ENCODE measurements at regions not wholly inside any gene's neighbourhood (a gene's known extent, or its start where the extent isn't known, plus 50 kb on each side); places are given as distances from the start of the nearest gene placed in this dataset.

DNA sequence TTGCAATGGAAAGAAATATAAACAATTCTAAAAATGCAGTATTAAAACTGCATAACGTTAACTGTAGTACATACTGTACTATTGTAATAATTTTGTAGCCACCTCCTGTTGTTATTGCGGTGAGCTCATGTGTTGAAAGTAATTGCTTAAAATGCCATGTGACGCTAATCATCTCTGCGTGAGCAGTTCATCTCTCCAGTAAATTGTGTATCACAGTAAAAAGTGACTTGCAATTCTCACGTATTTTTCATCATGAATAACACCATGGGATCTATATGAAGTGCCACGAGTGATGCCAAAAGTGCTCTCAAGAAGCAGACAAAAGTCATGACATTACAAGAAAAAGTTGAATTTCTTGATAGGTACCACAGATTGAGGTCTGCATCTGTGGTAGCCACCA, 82.4 kb upstream of the CYYR1 start:
- DNase-seq (ENCODE audit: low read depth, low spot score) = no peak

DNA sequence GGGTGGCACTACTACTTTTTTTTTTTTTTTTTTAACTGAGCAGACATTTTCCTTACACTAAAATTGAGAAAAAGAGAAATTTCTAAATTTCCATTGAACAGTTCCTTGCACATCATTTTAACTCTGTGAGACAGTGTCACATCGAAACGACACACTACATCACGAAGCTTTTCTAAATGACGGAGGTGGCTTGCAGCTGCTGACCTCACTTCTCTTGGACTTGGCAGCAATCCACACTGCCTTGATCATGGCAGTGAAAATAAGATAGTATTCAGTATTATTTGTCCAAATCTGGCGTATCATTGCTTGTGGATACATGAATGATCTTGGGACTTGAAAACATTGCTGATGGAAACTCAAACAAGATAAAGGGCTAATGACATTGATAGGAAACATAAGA, 80.3 kb upstream of the CYYR1 start:
- DNase-seq (ENCODE audit: low read depth, low spot score) = no peak

DNA sequence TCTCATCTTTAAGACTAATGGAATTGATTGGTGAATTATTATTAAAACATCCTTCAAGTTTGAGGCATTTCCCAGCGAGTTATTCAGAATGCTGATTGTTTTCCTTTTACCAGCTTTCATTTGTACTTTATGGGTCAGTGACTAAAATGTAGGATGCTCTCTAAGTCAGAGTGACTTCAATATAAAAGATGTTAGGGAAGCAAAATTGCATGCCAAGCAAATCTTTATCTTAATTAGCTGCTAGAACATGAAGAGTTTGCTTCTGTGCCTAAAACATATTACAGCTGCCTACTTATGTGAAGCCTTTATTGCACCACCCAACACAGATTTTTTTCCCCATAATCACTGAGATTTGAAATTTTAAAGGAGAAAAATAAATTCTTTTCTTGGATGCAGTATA, 79.8 kb upstream of the CYYR1 start:
- DNase-seq (ENCODE audit: low read depth, low spot score) = no peak

DNA sequence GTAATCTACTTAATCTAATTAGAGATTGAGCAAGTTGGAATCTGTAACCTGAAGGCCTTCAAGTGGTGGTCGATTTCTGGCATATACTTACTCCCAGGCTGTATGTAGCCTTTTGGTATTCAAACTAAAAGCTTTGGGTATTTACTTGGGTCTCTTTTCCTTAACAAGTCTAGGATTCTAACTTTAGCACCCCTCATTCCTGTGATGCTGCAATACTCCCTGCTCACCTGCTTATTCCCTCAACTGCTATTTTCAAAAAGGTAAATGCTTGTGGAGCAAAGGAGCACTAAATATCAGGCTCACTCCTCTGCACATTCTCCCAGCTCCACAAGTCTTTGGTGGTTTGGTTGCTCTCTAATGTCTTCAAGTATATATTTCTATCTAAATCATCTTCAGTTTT, 68.0 kb upstream of the CYYR1 start:
- DNase-seq (ENCODE audit: low read depth, low spot score) = no peak

DNA sequence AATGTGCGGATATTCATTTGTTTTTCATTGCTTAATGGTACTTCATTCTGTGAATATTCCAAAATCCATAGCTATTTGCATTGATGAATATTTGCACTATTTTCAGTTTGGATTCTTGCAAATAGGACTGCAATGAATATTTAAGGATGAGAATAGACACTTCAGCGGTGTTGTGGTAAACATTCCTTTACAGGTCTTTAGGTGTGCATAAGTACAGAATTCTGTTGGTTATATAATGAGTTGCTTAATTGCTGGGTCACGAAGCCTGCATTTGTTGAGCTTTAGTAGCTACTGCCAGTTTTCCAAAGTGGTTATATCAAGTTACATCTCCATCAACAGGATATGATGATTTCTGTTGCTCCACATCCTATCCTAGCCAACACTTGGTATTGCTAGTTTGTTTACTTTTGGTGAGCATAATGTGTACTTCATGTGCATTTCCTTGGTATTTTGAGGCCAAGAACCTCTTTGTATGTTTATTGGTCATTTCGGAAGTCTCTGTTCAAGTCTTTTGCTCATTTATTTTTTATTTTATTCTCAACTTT, 64.2 kb upstream of the CYYR1 start:
- no peak for DNase-seq (ENCODE audit: low read depth, low spot score)

DNA sequence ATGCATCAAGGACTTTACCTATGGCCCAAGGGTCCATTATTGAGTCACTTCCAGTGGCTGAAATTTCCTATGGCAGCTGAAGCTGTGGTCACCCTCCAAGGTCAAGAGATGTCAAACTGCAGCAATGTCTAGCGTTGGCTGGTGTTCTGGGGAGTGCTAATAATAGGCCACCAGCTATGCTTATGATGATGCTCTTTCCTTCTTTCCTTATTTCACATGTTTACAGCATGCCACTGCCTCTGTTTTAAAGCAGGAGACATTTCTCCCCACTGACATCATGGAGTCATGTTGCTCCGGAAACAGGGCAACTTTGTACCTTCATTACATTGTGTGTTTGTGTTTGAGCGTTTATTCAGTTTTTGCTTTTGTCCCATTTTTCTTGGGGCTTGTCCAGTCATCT, 62.6 kb upstream of the CYYR1 start:
- DNase-seq (ENCODE audit: low read depth, low spot score) = no peak

DNA sequence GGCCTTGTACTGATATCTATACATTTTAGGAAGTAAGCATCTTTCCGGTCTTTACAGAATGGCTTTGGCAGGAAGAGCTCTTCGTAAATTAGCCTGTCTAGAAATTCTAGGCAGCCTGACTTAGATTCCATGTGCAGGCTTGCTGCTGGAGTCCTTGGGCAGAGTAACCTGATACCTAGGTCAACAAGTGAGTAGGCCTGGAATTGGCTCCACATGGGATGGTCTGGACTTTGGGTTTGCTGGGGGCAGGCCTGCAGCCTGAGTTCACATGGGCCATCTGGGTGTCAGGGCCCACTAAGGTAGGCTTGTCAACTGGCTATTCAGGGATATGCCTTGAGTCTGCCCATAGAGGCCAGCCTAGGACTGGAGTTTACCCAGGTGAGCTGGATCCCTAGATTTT, 59.6 kb upstream of the CYYR1 start:
- DNase-seq (ENCODE audit: low read depth, low spot score) = no peak

DNA sequence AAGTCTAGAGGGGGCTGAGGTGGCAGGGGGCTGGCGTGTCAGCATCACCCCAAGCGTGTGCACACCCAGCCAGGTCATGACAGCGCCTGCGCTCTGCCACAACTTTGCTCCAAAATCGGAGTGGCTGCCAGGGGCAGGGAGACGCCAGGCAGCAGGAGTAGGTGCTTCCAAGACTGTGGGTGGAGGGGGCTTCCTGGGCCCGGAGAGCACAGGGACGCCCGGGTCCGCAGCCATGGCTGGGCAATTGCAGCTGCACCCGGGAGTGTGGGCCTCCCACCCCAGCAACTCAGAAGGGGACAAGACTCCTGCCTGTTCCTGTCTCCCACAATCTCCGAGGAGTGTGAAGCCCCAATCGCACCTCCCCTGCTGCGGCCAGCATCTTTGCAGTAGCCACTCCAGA, 53.1 kb upstream of the CYYR1 start:
- DNase-seq (ENCODE audit: low read depth, low spot score) = no peak

DNA sequence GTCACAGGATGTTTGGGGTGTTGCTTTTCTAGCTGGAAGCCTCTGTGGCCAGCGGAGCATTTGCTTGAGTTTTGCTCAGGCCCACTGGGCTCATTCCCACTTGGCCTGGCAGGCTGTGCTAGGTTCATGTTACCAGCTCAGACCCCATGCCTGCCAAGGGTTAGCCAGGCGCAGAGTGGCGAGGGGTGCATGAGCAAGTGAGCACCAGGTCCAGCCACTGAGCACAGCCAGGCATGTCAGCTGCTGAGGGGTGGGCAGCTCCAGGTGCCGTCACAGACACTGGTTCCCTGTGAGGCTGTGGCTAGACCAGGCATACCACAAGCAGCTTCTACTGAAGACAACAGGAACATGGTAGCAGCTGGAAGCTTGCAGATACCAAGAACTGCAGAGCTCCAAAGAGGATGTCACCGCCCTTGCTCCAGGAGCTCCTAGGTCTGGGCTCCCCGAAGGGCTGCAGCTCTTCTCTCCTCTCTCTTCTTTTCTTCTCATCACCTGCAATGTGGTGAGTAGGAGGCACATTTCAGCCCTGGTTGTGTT, 52.0 kb upstream of the CYYR1 start:
- no peak for DNase-seq (ENCODE audit: low read depth, low spot score)

All from pulmonary artery endothelial cell (primary cell).